A549 (cell line): ENCODE measurements at regions not wholly inside any gene's neighbourhood (a gene's known extent, or its start where the extent isn't known, plus 50 kb on each side); places are given as distances from the start of the nearest gene placed in this dataset.

Experiments used
- ATAC-seq, 2 experiments: fragments of 200-7000 bp in 1 of 2; fragments of >200 bp in 1 of 2; cut with Nextera tagmentation in 1 of 2; cut with Tn5 transposase in 1 of 2; 3 replicates each; pipeline versions ENCODE4 v1.8.0 to v1.9.1; 2018 to 2020; ENCODE audit warnings: mild to moderate bottlenecking in 1 of 2, moderate library complexity in 1 of 2
- CTCF ChIA-PET: fragments of 300-600 bp; sonication (Branson Sonifier 250); formaldehyde crosslinking; extraction: SDS; loops from one replicate; lab custom pipeline; 2021; ENCODE audit warnings: antibody characterized with exemption, inconsistent platforms; lab: Yijun Ruan, JAX
- POLR2A ChIA-PET: fragments of 350-600 bp; formaldehyde crosslinking; extraction: SDS; loops from one replicate; lab custom pipeline; 2021; ENCODE audit warnings: antibody characterized with exemption, inconsistent platforms; lab: Yijun Ruan, JAX
- DNase-seq, 2 experiments: peaks; one replicate each; pipeline versions ENCODE4 v3.0.0 to v3.0.0-alpha.2; 2011 to 2016; ENCODE audit warnings: low read depth in 1 of 2, low spot score in 1 of 2
- FAIRE-seq: peaks from 2 replicates; lab custom pipeline; 2011; peaks lifted over from hg19 to GRCh38; lab: Jason Lieb, UNC
- H3K27ac ChIP-seq, 2 experiments: fragments of >200 bp; sonication (Bioruptor Twin); formaldehyde crosslinking; 3 replicates each; pipeline ENCODE4 v1.5.1; 2016 to 2017
- H3K4me1 ChIP-seq: fragments of >200 bp; sonication (Bioruptor Twin); formaldehyde crosslinking; 3 replicates; pipeline ENCODE4 v1.6.1; 2016
- H3K4me2 ChIP-seq: fragments of >200 bp; sonication (Bioruptor Twin); formaldehyde crosslinking; 3 replicates; pipeline ENCODE4 v1.6.1; 2016
- H3K4me3 ChIP-seq: fragments of >200 bp; sonication (Bioruptor Twin); formaldehyde crosslinking; 3 replicates; pipeline ENCODE4 v1.5.1; 2016
- H3K9me3 ChIP-seq: fragments of >200 bp; sonication (Bioruptor Twin); formaldehyde crosslinking; 3 replicates; pipeline ENCODE4 v1.6.1; 2016
- ATOH8 ChIP-seq: fragments of 250-450 bp; sonication (Bioruptor Pico); IDR thresholded peaks from 2 replicates; pipeline ENCODE4 v1.5.0; 2020; ENCODE audit warnings: low read depth, mild to moderate bottlenecking, moderate library complexity
- BCL3 ChIP-seq: fragments of >200 bp; sonication (Bioruptor Twin); formaldehyde crosslinking; IDR thresholded peaks from 3 replicates; pipeline ENCODE4 v1.6.1; 2016
- BHLHE40 ChIP-seq: IDR thresholded peaks from 2 replicates; pipeline ENCODE4 v1.6.1; 2012; ENCODE audit warnings: low read depth, low read length, inconsistent platforms
- CBX2 ChIP-seq: fragments of 200-600 bp; sonication (generic); IDR thresholded peaks from 2 replicates; pipeline ENCODE4 v1.6.1; 2016; ENCODE audit warnings: low read depth, mild to moderate bottlenecking, borderline replicate concordance
- CTCF ChIP-seq: fragments of >200 bp; sonication (Bioruptor Twin); formaldehyde crosslinking; IDR thresholded peaks from 3 replicates; pipeline ENCODE4 v1.5.1; 2016
- EHMT2 ChIP-seq: fragments of 200-600 bp; sonication (generic); IDR thresholded peaks from 2 replicates; pipeline ENCODE4 v1.6.1; 2016; ENCODE audit warnings: antibody characterized with exemption, low read depth, mild to moderate bottlenecking, moderate library complexity
- ELK1 ChIP-seq: fragments of 150-350 bp; IDR thresholded peaks from 2 replicates; pipeline ENCODE4 v1.6.1; 2014; ENCODE audit warnings: low read depth, mild to moderate bottlenecking, low read length
- EP300 ChIP-seq, 2 experiments: fragments of >200 bp; sonication (Bioruptor Twin); formaldehyde crosslinking; IDR thresholded peaks; 2 replicates in 1 of 2; 3 replicates in 1 of 2; pipeline ENCODE4 v1.6.1; 2016 to 2017
- FOSL2 ChIP-seq, 2 experiments: fragments of 450-650 bp in 1 of 2; fragments of >200 bp in 1 of 2; sonication (Bioruptor Twin) in 1 of 2; formaldehyde crosslinking; IDR thresholded peaks; 2 replicates each; pipeline versions ENCODE4 v1.5.0 to v1.6.1; 2016 to 2020; ENCODE audit warnings: mild to moderate bottlenecking in 1 of 2, moderate library complexity in 1 of 2
- GATA3 ChIP-seq: IDR thresholded peaks from 2 replicates; pipeline ENCODE4 v1.6.1; 2012; ENCODE audit warnings: borderline replicate concordance
- HOXB13 ChIP-seq: fragments of 250-450 bp; sonication (Bioruptor Pico); IDR thresholded peaks from 2 replicates; pipeline ENCODE4 v1.5.0; 2020; ENCODE audit warnings: low read depth, mild to moderate bottlenecking, moderate library complexity
- JUN ChIP-seq, 2 experiments: fragments of >200 bp; sonication (Bioruptor Twin); formaldehyde crosslinking; IDR thresholded peaks; 2 replicates in 1 of 2; 3 replicates in 1 of 2; pipeline ENCODE4 v1.6.1; 2016 to 2017
- KDM5A ChIP-seq: fragments of 200-600 bp; sonication (generic); IDR thresholded peaks from 2 replicates; pipeline ENCODE4 v1.6.1; 2016; ENCODE audit warnings: antibody characterized with exemption, mild to moderate bottlenecking
- NFE2L2 ChIP-seq: fragments of 150-350 bp; conservative IDR thresholded peaks from 2 replicates; pipeline ENCODE4 v1.6.1; 2014; ENCODE audit warnings: low read length
- POLR2A ChIP-seq: IDR thresholded peaks from 2 replicates; pipeline ENCODE4 v1.6.1; 2012; ENCODE audit warnings: mild to moderate bottlenecking, low read length
- POLR2AphosphoS2 ChIP-seq: conservative IDR thresholded peaks from 2 replicates; pipeline ENCODE4 v1.6.1; 2012; ENCODE audit warnings: low read length, improper control_type of control experiment, inconsistent platforms
- RARB ChIP-seq: fragments of 250-450 bp; sonication (Bioruptor Pico); IDR thresholded peaks from 2 replicates; pipeline ENCODE4 v1.8.0; 2021; ENCODE audit warnings: mild to moderate bottlenecking, moderate library complexity
- RNF2 ChIP-seq: fragments of 200-600 bp; sonication (generic); IDR thresholded peaks from 2 replicates; pipeline ENCODE4 v1.6.1; 2016; ENCODE audit warnings: low read depth, mild to moderate bottlenecking, antibody characterized with exemption, moderate library complexity, borderline replicate concordance
- SREBF2 ChIP-seq: fragments of 450-650 bp; IDR thresholded peaks from 2 replicates; pipeline ENCODE4 v1.6.1; 2014; ENCODE audit warnings: mild to moderate bottlenecking, moderate library complexity
- USF2 ChIP-seq: fragments of 450-650 bp; IDR thresholded peaks from 2 replicates; pipeline ENCODE4 v1.6.1; 2014; ENCODE audit warnings: antibody characterized with exemption
- ZC3H11A ChIP-seq: fragments of 450-650 bp; IDR thresholded peaks from 2 replicates; pipeline ENCODE4 v1.6.1; 2014; ENCODE audit warnings: antibody characterized with exemption, mild to moderate bottlenecking
- ZNF302 ChIP-seq: fragments of 250-450 bp; sonication (Bioruptor Pico); IDR thresholded peaks from 2 replicates; pipeline ENCODE4 v1.9.0; 2021; ENCODE audit warnings: inconsistent platforms, mild to moderate bottlenecking, moderate library complexity
- WGBS: methylation state at CpG from one replicate; pipeline ENCODE4 v1.1.6; 2017; ENCODE audit errors: missing lambda C conversion rate; 5-methylcytosine and 5-hydroxymethylcytosine counted together

GRCh38 chr20:19079536-19080299, 132.7 kb upstream of the SLC24A3 start:
- Histone ChIP-seq H3K4me3 (no peak overlapping the region), H3K4me2 (no peak overlapping the region), H3K4me1 (no peaks in the 10 kb centered on the region), H3K27ac (no peak overlapping the region)
- ATAC-seq (no peak), FAIRE-seq (no peak)
- CTCF ChIA-PET, result no interaction called here
- no peak for TF ChIP-seq GATA3
- no peak for TF ChIP-seq ZC3H11A
- TF ChIP-seq POLR2AphosphoS2, result no peak
- TF ChIP-seq ATOH8 (CRISPR knock-in tag), result no peak
- no peak for TF ChIP-seq POLR2A
- TF ChIP-seq, all 56 proteins: peak for 0
- DNase-seq, result no peak
- 13% methylated on average over 10 of the region's 10 CpGs for WGBS
- no peaks in the 10 kb centered on the region; the same call in 2 of the 3 replicates for H3K9me3 ChIP-seq
- POLR2A ChIA-PET, result no interaction called here

GRCh38 chr20:19081937-19082336, 130.5 kb upstream of the SLC24A3 start:
- no peak overlapping the region for H3K4me2 ChIP-seq
- H3K4me3 ChIP-seq, result no peak overlapping the region
- no peaks in the 10 kb centered on the region for H3K9me3 ChIP-seq
- POLR2A ChIA-PET, result no interaction called here
- H3K27ac ChIP-seq, result no peak overlapping the region
- no peak for DNase-seq
- no peaks in the 10 kb centered on the region for H3K4me1 ChIP-seq
- CTCF ChIA-PET, result interaction anchor here (1.3 to 1.5 kb wide), 2 partner anchors 8 to 124 kb away, joined by 3 to 4 read pairs; no protein-coding TSS in a partner anchor
- FAIRE-seq, result no peak
- WGBS, result 0% methylated on average over 1 of the region's 1 CpG
- TF ChIP-seq KDM5A (no peak), CTCF (no peak), JUN (IDR thresholded peaks at IDR 0.05) (no peak), BHLHE40 (no peak), ATOH8 (CRISPR knock-in tag) (no peak), FOSL2 (IDR thresholded peaks at IDR 0.05) (no peak), FOSL2 (CRISPR knock-in tag; IDR thresholded peaks at IDR 0.05) (no peak), EHMT2 (no peak), GATA3 (no peak), ZNF302 (CRISPR knock-in tag) (no peak), RNF2 (no peak), EP300 (IDR thresholded peaks at IDR 0.05) (no peak), NFE2L2 (no peak), RARB (no peak), USF2 (no peak), POLR2AphosphoS2 (no peak)
- TF ChIP-seq, all 56 proteins: peak for 0
- no peak for ATAC-seq

- 40% methylated on average over 8 of the region's 8 CpGs for WGBS
- FAIRE-seq (no peak), DNase-seq (no peak), ATAC-seq (no peak)
- Histone ChIP-seq H3K4me1 (no peaks in the 10 kb centered on the region), H3K9me3 (no peaks in the 10 kb centered on the region), H3K27ac (no peak overlapping the region), H3K4me2 (no peak overlapping the region), H3K4me3 (no peak overlapping the region)
- POLR2A ChIA-PET, result no interaction called here
- CTCF ChIA-PET, result interaction anchor here (0.6 to 1.5 kb wide), 5 partner anchors 10 to 486 kb away, joined by 3 to 4 read pairs (median 3); no protein-coding TSS in a partner anchor
- TF ChIP-seq CBX2 (no peak), RARB (no peak), ELK1 (no peak), ZC3H11A (no peak), BCL3 (no peak), USF2 (no peak), SREBF2 (no peak), HOXB13 (CRISPR knock-in tag) (no peak), GATA3 (no peak)
Observed at GRCh38 chr20:19083136-19083621, 129.3 kb upstream of the SLC24A3 start.
